Hepatic stellate cell (primary cell): ENCODE measurements at regions not wholly inside any gene's neighbourhood (a gene's known extent, or its start where the extent isn't known, plus 50 kb on each side); places are given as distances from the start of the nearest gene placed in this dataset.
"Not testable (repeated sequence)": the region's sequence is repeated elsewhere in the genome, so short reads cannot be mapped to it uniquely, and the experiment has no call there.

ENCODE experiments used
- DNase-seq: peaks from one replicate; pipeline ENCODE4 v3.0.0; 2011; ENCODE audit warnings: low spot score

- no peak for DNase-seq
Observed at GRCh38 chr4:163273922-163274321, 58.5 kb downstream of the NPY1R start.

- DNase-seq = no peak
Observed at GRCh38 chr4:163273203-163273602, 59.2 kb downstream of the NPY1R start.

GRCh38 chr4:163271555-163272127 is 60.8 kb downstream of the NPY1R start:
- DNase-seq = no peak

GRCh38 chr4:163269869-163270268 is 62.5 kb downstream of the NPY1R start:
- no peak for DNase-seq

GRCh38 chr4:163269166-163269565 is 63.2 kb downstream of the NPY1R start:
- DNase-seq = no peak

GRCh38 chr4:163264934-163265333 is 67.5 kb downstream of the NPY1R start:
- no peak for DNase-seq

- DNase-seq = no peak
Observed at GRCh38 chr4:163263606-163264005, 68.8 kb downstream of the NPY1R start.

GRCh38 chr4:163256680-163257343 is 75.6 kb downstream of the NPY1R start:
- DNase-seq = no peak

GRCh38 chr4:163251204-163251603 is 81.2 kb downstream of the NPY1R start:
- peak; percentile 5 for DNase-seq

GRCh38 chr4:163249042-163249441 is 82.4 kb upstream of the NAF1 start:
- no peak for DNase-seq

- DNase-seq = no peak
Observed at GRCh38 chr4:163245044-163245728, 78.5 kb upstream of the NAF1 start.

GRCh38 chr4:163243297-163243981 is 76.7 kb upstream of the NAF1 start:
- DNase-seq = no peak

GRCh38 chr4:163237856-163238255 is 71.2 kb upstream of the NAF1 start:
- no peak for DNase-seq

GRCh38 chr4:163236389-163236788 is 69.7 kb upstream of the NAF1 start:
- not testable (repeated sequence) for DNase-seq

- DNase-seq = no peak
Observed at GRCh38 chr4:163233321-163233720, 66.6 kb upstream of the NAF1 start.

GRCh38 chr4:163228648-163229047 is 62.0 kb upstream of the NAF1 start:
- DNase-seq = no peak

GRCh38 chr4:163221467-163221866 is 54.8 kb upstream of the NAF1 start:
- DNase-seq = no peak

GRCh38 chr4:163217505-163217904 is 50.8 kb upstream of the NAF1 start:
- DNase-seq = no peak
